Keratinocyte (primary cell): ENCODE measurements at regions not wholly inside any gene's neighbourhood (a gene's known extent, or its start where the extent isn't known, plus 50 kb on each side); places are given as distances from the start of the nearest gene placed in this dataset.

ENCODE experiments used
- DNase-seq: peaks from one replicate; pipeline ENCODE4 v3.0.0-alpha.2; 2011; ENCODE audit warnings: low read depth, missing footprints, low spot score
- FAIRE-seq: peaks from 2 replicates; lab custom pipeline; 2011; peaks lifted over from hg19 to GRCh38; lab: Jason Lieb, UNC
- H2AFZ ChIP-seq: 2 replicates; pipeline ENCODE4 v1.6.0; 2012; ENCODE audit warnings: low read length, control low read depth, inconsistent platforms; ENCODE audit not compliant: control insufficient read depth
- H3K27ac ChIP-seq: 2 replicates; pipeline ENCODE4 v1.5.1; 2011; ENCODE audit warnings: low read length; ENCODE audit not compliant: control insufficient read depth, insufficient read depth
- H3K27me3 ChIP-seq: 3 replicates; pipeline ENCODE4 v1.6.0; 2011; ENCODE audit warnings: low read length; ENCODE audit not compliant: control insufficient read depth, insufficient read depth; ENCODE audit errors: extremely low read depth
- H3K36me3 ChIP-seq, 2 experiments: 2 replicates in 1 of 2; 3 replicates in 1 of 2; pipeline ENCODE4 v1.5.1; 2011; ENCODE audit warnings: low read length in 2 of 2, mild to moderate bottlenecking in 1 of 2; ENCODE audit not compliant: control insufficient read depth in 2 of 2, insufficient read depth in 2 of 2; ENCODE audit errors: extremely low read depth in 1 of 2
- H3K4me1 ChIP-seq: 3 replicates; pipeline ENCODE4 v1.5.1; 2011; ENCODE audit warnings: low read length; ENCODE audit not compliant: control insufficient read depth, insufficient read depth; ENCODE audit errors: extremely low read depth
- H3K4me2 ChIP-seq: 3 replicates; pipeline ENCODE4 v1.6.0; 2011; ENCODE audit warnings: low read depth, low read length; ENCODE audit not compliant: control insufficient read depth, insufficient read depth; ENCODE audit errors: extremely low read depth
- H3K4me3 ChIP-seq, 3 experiments: fragments of 200-600 bp in 1 of 3; sonication (generic) in 1 of 3; 2 replicates in 2 of 3; 3 replicates in 1 of 3; pipeline ENCODE4 v1.5.1; 2011 to 2016; ENCODE audit warnings: low read length in 3 of 3, mild to moderate bottlenecking in 3 of 3, control low read depth in 2 of 3, inconsistent platforms in 1 of 3, low read depth in 1 of 3, mixed read lengths in 1 of 3, mixed run types in 1 of 3, moderate library complexity in 1 of 3; ENCODE audit not compliant: control insufficient read depth in 2 of 3, insufficient read depth in 2 of 3; ENCODE audit errors: extremely low read depth in 1 of 3
- H3K79me2 ChIP-seq: 2 replicates; pipeline ENCODE4 v1.6.0; 2012; ENCODE audit warnings: low read length; ENCODE audit not compliant: control insufficient read depth, insufficient read depth
- H3K9ac ChIP-seq: 3 replicates; pipeline ENCODE4 v1.6.0; 2011; ENCODE audit warnings: low read length; ENCODE audit not compliant: control insufficient read depth, insufficient read depth; ENCODE audit errors: extremely low read depth
- H3K9me1 ChIP-seq: 3 replicates; pipeline ENCODE4 v1.6.0; 2011; ENCODE audit warnings: low read length; ENCODE audit not compliant: control insufficient read depth, insufficient read depth; ENCODE audit errors: extremely low read depth
- H3K9me3 ChIP-seq: 2 replicates; pipeline ENCODE4 v1.5.1; 2012; ENCODE audit warnings: low read depth, low read length; ENCODE audit not compliant: control insufficient read depth
- H4K20me1 ChIP-seq: 3 replicates; pipeline ENCODE4 v1.6.0; 2011; ENCODE audit warnings: low read length; ENCODE audit not compliant: control insufficient read depth, insufficient read depth; ENCODE audit errors: extremely low read depth
- CTCF ChIP-seq, 3 experiments: IDR thresholded peaks in 1 of 3; conservative IDR thresholded peaks in 1 of 3; optimal IDR thresholded peaks in 1 of 3; 2 replicates in 2 of 3; 3 replicates in 1 of 3; pipeline versions ENCODE3 to v1.5.1; 2011; ENCODE audit warnings: low read length in 3 of 3, mild to moderate bottlenecking in 3 of 3, moderate library complexity in 2 of 3, control low read depth in 1 of 3, inconsistent platforms in 1 of 3; ENCODE audit not compliant: insufficient read depth in 2 of 3; ENCODE audit errors: extremely low read depth in 1 of 3
- EZH2 ChIP-seq: IDR thresholded peaks from one replicate; pipeline ENCODE4 v1.6.1; 2012; ENCODE audit warnings: inconsistent platforms, mild to moderate bottlenecking, low read length, moderate library complexity
- dilution Hi-C: fragments of 300-500 bp; cut with MboI; formaldehyde crosslinking; loops from one replicate; pipeline ENCODE4 v1.7.0; 2020; ENCODE audit warnings: low sequenced_read_pairs; ENCODE audit not compliant: extremely low pct_ligation_motif_present

GRCh38 chr14:71623939-71624338, 308.3 kb upstream of the RGS6 start:
- Histone ChIP-seq H3K27me3 (no peaks in the 10 kb centered on the region), H4K20me1 (no peaks in the 10 kb centered on the region), H3K27ac (no peak overlapping the region), H3K36me3 (peaks cover 4 to 8% of the 10 kb centered on the region in 2 experiments), H3K9ac (no peak overlapping the region), H3K4me3 (no peak overlapping the region), H3K4me1 (peaks cover 11% of the 10 kb centered on the region), H3K79me2 (no peaks in the 10 kb centered on the region), H3K4me2 (no peak overlapping the region), H3K9me3 (no peaks in the 10 kb centered on the region), H3K9me1 (no peaks in the 10 kb centered on the region), H2AFZ (no peak overlapping the region)
- FAIRE-seq (no peak), DNase-seq (no peak)
- dilution Hi-C loops = no loop called here
- TF ChIP-seq CTCF (optimal IDR thresholded peaks at IDR 0.05 in 1 of 3, IDR thresholded peaks at IDR 0.05 in 1 of 3, conservative IDR thresholded peaks at IDR 0.05 in 1 of 3; ENCODE audit: extremely low read depth in 1 of 3, insufficient read depth in 2 of 3, low read length in 3 of 3) (no peak), EZH2 (no peak)

GRCh38 chr14:71625175-71625574, 307.1 kb upstream of the RGS6 start:
- H3K9ac ChIP-seq = no peak overlapping the region
- TF ChIP-seq CTCF (optimal IDR thresholded peaks at IDR 0.05 in 1 of 3, IDR thresholded peaks at IDR 0.05 in 1 of 3, conservative IDR thresholded peaks at IDR 0.05 in 1 of 3; ENCODE audit: extremely low read depth in 1 of 3, insufficient read depth in 2 of 3, low read length in 3 of 3) (no peak), EZH2 (no peak)
- H3K9me3 ChIP-seq = no peaks in the 10 kb centered on the region
- H3K4me3 ChIP-seq = no peak overlapping the region
- DNase-seq = no peak
- H2AFZ ChIP-seq = no peak overlapping the region
- H3K36me3 ChIP-seq = peaks cover 2 to 8% of the 10 kb centered on the region in 2 experiments
- dilution Hi-C loops = no loop called here
- no peaks in the 10 kb centered on the region for H4K20me1 ChIP-seq
- peaks cover 11% of the 10 kb centered on the region for H3K4me1 ChIP-seq
- H3K4me2 ChIP-seq = no peak overlapping the region
- H3K27me3 ChIP-seq = no peaks in the 10 kb centered on the region
- no peaks in the 10 kb centered on the region for H3K9me1 ChIP-seq
- FAIRE-seq = no peak
- H3K79me2 ChIP-seq = no peaks in the 10 kb centered on the region
- H3K27ac ChIP-seq = no peak overlapping the region
